ENCODE measurements at regions not wholly inside any gene's neighbourhood (a gene's known extent, or its start where the extent isn't known, plus 50 kb on each side); places are given as distances from the start of the nearest gene placed in this dataset.

GRCh38 chr5:88404405-88404804 lies 135.8 kb upstream of the TMEM161B start:
- TF ChIP-seq EP300 (IDR thresholded peaks at IDR 0.05; ENCODE audit: low read depth) (no peak), CTCF (IDR thresholded peaks at IDR 0.05) (no peak), POLR2A (IDR thresholded peaks at IDR 0.05) (no peak)

All from transverse colon (tissue), 3 donors.